Heart right ventricle (tissue), 16 donors: ENCODE measurements at regions not wholly inside any gene's neighbourhood (a gene's known extent, or its start where the extent isn't known, plus 50 kb on each side); places are given as distances from the start of the nearest gene placed in this dataset.

Source experiments
- ATAC-seq, 8 donors: fragments of 200-7000 bp; cut with Tn5 transposase; one replicate each; pipeline ENCODE4 v1.9.1; 2020; ENCODE audit warnings: mild to moderate bottlenecking in 8 of 8, moderate library complexity in 8 of 8, moderate number of reproducible peaks in 1 of 8
- DNase-seq, 2 donors: peaks; one replicate each; pipeline ENCODE4 v3.0.0-alpha.2; 2020
- H3K27ac ChIP-seq, 10 donors: fragments of 200-600 bp; sonication (generic) in 2 of 10; one replicate each; pipeline versions ENCODE4 v1.5.0 to v1.8.0; 2020 to 2022; ENCODE audit warnings: mild to moderate bottlenecking in 3 of 10
- H3K27me3 ChIP-seq, 7 donors: fragments of 200-600 bp; one replicate each; pipeline ENCODE4 v1.8.0; 2021 to 2022; ENCODE audit warnings: mild to moderate bottlenecking in 2 of 7
- H3K36me3 ChIP-seq, 9 donors: fragments of 200-600 bp; sonication (generic) in 1 of 9; one replicate each; pipeline versions ENCODE4 v1.5.0 to v1.8.0; 2020 to 2022; ENCODE audit warnings: mild to moderate bottlenecking in 2 of 9
- H3K4me1 ChIP-seq, 9 donors: fragments of 200-600 bp; sonication (generic) in 1 of 9; one replicate each; pipeline versions ENCODE4 v1.5.0 to v1.8.0; 2020 to 2022; ENCODE audit warnings: mild to moderate bottlenecking in 4 of 9
- H3K4me3 ChIP-seq, 10 donors: fragments of 200-600 bp; sonication (generic) in 2 of 10; one replicate each; pipeline versions ENCODE4 v1.5.0 to v1.8.0; 2020 to 2022; ENCODE audit warnings: mild to moderate bottlenecking in 7 of 10, moderate library complexity in 2 of 10
- H3K9me3 ChIP-seq, 11 donors: fragments of 200-600 bp in 10 of 11; sonication (generic) in 2 of 11; one replicate each; pipeline versions ENCODE4 v1.5.0 to v1.8.0; 2013 to 2022; ENCODE audit warnings: mild to moderate bottlenecking in 2 of 11, control low read depth in 1 of 11, moderate library complexity in 1 of 11
- CTCF ChIP-seq, 9 donors: fragments of 200-600 bp; sonication (generic) in 2 of 9; IDR thresholded peaks; one replicate each; pipeline versions ENCODE4 v1.5.0 to v1.8.0; 2021 to 2022; ENCODE audit warnings: antibody characterized with exemption in 9 of 9, mild to moderate bottlenecking in 5 of 9, moderate library complexity in 1 of 9
- WGBS, 2 donors: extraction: QIAGEN DNeasy Blood & Tissue Kit; methylation state at CpG; one replicate each; pipeline ENCODE4 v1.1.7; 2013; ENCODE audit warnings: inconsistent platforms in 1 of 2; 5-methylcytosine and 5-hydroxymethylcytosine counted together
- intact Hi-C, 10 donors: fragments of 100-400 bp; cut with DNase I; formaldehyde crosslinking; loops; one replicate each; pipeline versions ENCODE4 v1.11.1 to v1.14.2; 2022
- donor health status: Arrhythmogenic right ventricular cardiomyopathy.
- donor health status: ischemic (EF 13 %, LVEDD 7.1; RV severe dilation, severe dysfunction).
- donor health status: healthy with polysubstance abuse.
- donor health status: DM: no; HTN: yes; CAD: no.
- donor health status: DM: no; HTN: no; CAD: no.
- donor health status: ischemic (EF 25% LVEDD 6.9; RV normal size, moderate dysfunction).
- donor health status: ischemic (EF 25% LVEDD 5.7; RV mildly dilated, moderate dysfunction).
- donor health status: healthy.
- donor health status: DM: yes; HTN: yes; CAD: no.
- donor health status: Ischemic cardiomyopathy.
- donor health status: ischemic (EF 35%, LVEDD 5.7; RV mildly dilated, moderate dysfunction).
- donor health status: nonischemic (EF 11% LVEDD 7.7; RV severe dilation, severe dysfunction).
- donor health status: DM: yes; HTN: yes; CAD: no.
- donor health status: PGD.
- donor health status: ischemic (EF 29% LVEDD 5.4; RV normal size, mild dysfunction).
- donor health status: nonischemic (EF 23%, LVEDD 6.1; RV moderate dilation, normal function).

GRCh38 chr10:105963334-105963884, 1201.1 kb downstream of the SORCS1 start:
- Histone ChIP-seq H3K36me3 (no peaks in the 10 kb centered on the region), H3K27ac (no peak overlapping the region), H3K4me3 (no peak overlapping the region), H3K27me3 (no peaks in the 10 kb centered on the region), H3K4me1 (no peaks in the 10 kb centered on the region), H3K9me3 (no peaks in the 10 kb centered on the region)
- no peak for DNase-seq
- intact Hi-C loops = no loop called here
- ATAC-seq = no peak
- WGBS, 2 donors = 36 to 40% methylated on average over 1 of the region's 1 CpG
- no peak for TF ChIP-seq CTCF (IDR thresholded peaks at IDR 0.05)

- peaks cover 0 to 4% (median 0%) of the 10 kb centered on the region in 9 donors for H3K4me1 ChIP-seq
- intact Hi-C loops = loop anchor here in 4 of 10 donors (5.0 to 10.0 kb wide), 3 partner anchors 218 to 618 kb away; no protein-coding TSS in a partner anchor
- H3K27me3 ChIP-seq = no peaks in the 10 kb centered on the region
- H3K27ac ChIP-seq = no peak overlapping the region
- WGBS, 2 donors = 90 to 93% methylated on average over 1 of the region's 1 CpG
- H3K9me3 ChIP-seq = no peaks in the 10 kb centered on the region
- TF ChIP-seq CTCF (IDR thresholded peaks at IDR 0.05) = no peak
- no peak overlapping the region for H3K4me3 ChIP-seq
- no peak for DNase-seq
- no peak for ATAC-seq
- no peaks in the 10 kb centered on the region for H3K36me3 ChIP-seq
Measured at GRCh38 chr10:105956550-105956949, 1208.0 kb downstream of the SORCS1 start.

- TF ChIP-seq CTCF (IDR thresholded peaks at IDR 0.05) = no peak
- DNase-seq (no peak), ATAC-seq (no peak)
- Histone ChIP-seq H3K4me1 (peaks cover 0 to 4% (median 0%) of the 10 kb centered on the region in 9 donors), H3K27ac (no peak overlapping the region), H3K27me3 (no peaks in the 10 kb centered on the region), H3K36me3 (no peaks in the 10 kb centered on the region), H3K4me3 (no peak overlapping the region), H3K9me3 (no peaks in the 10 kb centered on the region)
- intact Hi-C loops = loop anchor here in 7 of 10 donors (5.0 to 10.0 kb wide), 5 partner anchors 218 to 621 kb away; no protein-coding TSS in a partner anchor
- 88 to 97% methylated on average over 3 of the region's 3 CpGs for WGBS, 2 donors
Measured at GRCh38 chr10:105953861-105954260, 1210.6 kb downstream of the SORCS1 start.

GRCh38 chr10:105953056-105953455, 1211.5 kb downstream of the SORCS1 start:
- peaks cover 0 to 4% (median 0%) of the 10 kb centered on the region in 9 donors for H3K4me1 ChIP-seq
- no peaks in the 10 kb centered on the region for H3K27me3 ChIP-seq
- DNase-seq (no peak), ATAC-seq (no peak)
- no peaks in the 10 kb centered on the region for H3K36me3 ChIP-seq
- intact Hi-C loops = loop anchor here in 7 of 10 donors (5.0 to 10.0 kb wide), 5 partner anchors 219 to 622 kb away; no protein-coding TSS in a partner anchor
- no peak overlapping the region for H3K4me3 ChIP-seq
- TF ChIP-seq CTCF (IDR thresholded peaks at IDR 0.05) = no peak
- no peak overlapping the region for H3K27ac ChIP-seq
- 84 to 85% methylated on average over 4 of the region's 4 CpGs for WGBS, 2 donors
- H3K9me3 ChIP-seq = no peaks in the 10 kb centered on the region
